ENCODE measurements at regions not wholly inside any gene's neighbourhood (a gene's known extent, or its start where the extent isn't known, plus 50 kb on each side); places are given as distances from the start of the nearest gene placed in this dataset.

DNA sequence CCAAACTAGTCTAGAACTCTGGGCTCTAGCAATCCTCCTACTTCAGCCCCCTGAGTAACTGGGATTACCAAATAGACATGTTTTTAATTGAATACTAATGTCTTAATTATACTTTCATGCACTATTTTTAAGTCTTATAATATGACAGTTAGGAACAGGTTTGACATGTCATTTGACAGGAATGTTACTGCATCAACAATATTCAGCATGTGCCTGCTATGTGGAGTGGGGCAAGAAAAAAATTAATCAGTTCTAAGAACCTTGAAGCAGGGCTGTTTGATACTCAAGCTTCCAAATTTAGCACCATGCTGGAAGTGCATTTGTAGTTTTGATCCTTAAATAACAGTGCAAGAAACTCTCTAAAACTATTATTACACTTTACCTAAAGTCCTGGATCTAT, 265.3 kb downstream of the MZT1 start:
- TF ChIP-seq, protein P1, sequence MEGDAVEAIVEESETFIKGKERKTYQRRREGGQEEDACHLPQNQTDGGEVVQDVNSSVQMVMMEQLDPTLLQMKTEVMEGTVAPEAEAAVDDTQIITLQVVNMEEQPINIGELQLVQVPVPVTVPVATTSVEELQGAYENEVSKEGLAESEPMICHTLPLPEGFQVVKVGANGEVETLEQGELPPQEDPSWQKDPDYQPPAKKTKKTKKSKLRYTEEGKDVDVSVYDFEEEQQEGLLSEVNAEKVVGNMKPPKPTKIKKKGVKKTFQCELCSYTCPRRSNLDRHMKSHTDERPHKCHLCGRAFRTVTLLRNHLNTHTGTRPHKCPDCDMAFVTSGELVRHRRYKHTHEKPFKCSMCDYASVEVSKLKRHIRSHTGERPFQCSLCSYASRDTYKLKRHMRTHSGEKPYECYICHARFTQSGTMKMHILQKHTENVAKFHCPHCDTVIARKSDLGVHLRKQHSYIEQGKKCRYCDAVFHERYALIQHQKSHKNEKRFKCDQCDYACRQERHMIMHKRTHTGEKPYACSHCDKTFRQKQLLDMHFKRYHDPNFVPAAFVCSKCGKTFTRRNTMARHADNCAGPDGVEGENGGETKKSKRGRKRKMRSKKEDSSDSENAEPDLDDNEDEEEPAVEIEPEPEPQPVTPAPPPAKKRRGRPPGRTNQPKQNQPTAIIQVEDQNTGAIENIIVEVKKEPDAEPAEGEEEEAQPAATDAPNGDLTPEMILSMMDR (IDR thresholded peaks at IDR 0.05): no peak
- TF ChIP-seq POLR2AphosphoS5 (IDR thresholded peaks at IDR 0.05) (no peak), POLR2A (IDR thresholded peaks at IDR 0.05) (no peak)
